HEK293 (cell line): ENCODE measurements at regions not wholly inside any gene's neighbourhood (a gene's known extent, or its start where the extent isn't known, plus 50 kb on each side); places are given as distances from the start of the nearest gene placed in this dataset.

Experiments used
- REST ChIP-seq: fragments of 450-650 bp; formaldehyde crosslinking; IDR thresholded peaks from 2 replicates; pipeline ENCODE4 v1.5.1; 2016; ENCODE audit warnings: missing biosample characterization, missing genetic modification characterization
- ZBTB21 ChIP-seq: fragments of 450-650 bp; formaldehyde crosslinking; IDR thresholded peaks from 2 replicates; pipeline ENCODE4 v1.5.1; 2017; ENCODE audit warnings: missing biosample characterization, missing genetic modification characterization
- ZBTB48 ChIP-seq: fragments of 450-650 bp; formaldehyde crosslinking; IDR thresholded peaks from 2 replicates; pipeline ENCODE4 v1.5.1; 2016; ENCODE audit warnings: missing biosample characterization, missing genetic modification characterization
- ZNF488 ChIP-seq: fragments of 450-650 bp; formaldehyde crosslinking; IDR thresholded peaks from 2 replicates; pipeline ENCODE4 v1.5.1; 2016; ENCODE audit warnings: missing biosample characterization, missing genetic modification characterization
- ZNF610 ChIP-seq: fragments of 450-650 bp; formaldehyde crosslinking; IDR thresholded peaks from 2 replicates; pipeline ENCODE4 v1.5.1; 2016; ENCODE audit warnings: missing biosample characterization, missing genetic modification characterization, borderline replicate concordance
- ZNF76 ChIP-seq: fragments of 450-650 bp; formaldehyde crosslinking; IDR thresholded peaks from 2 replicates; pipeline ENCODE4; 2016; ENCODE audit warnings: low read depth, missing biosample characterization, missing genetic modification characterization, borderline replicate concordance
- ZNF768 ChIP-seq: fragments of 450-650 bp; formaldehyde crosslinking; IDR thresholded peaks from 2 replicates; pipeline ENCODE4 v1.5.1; 2018; ENCODE audit warnings: missing biosample characterization, mild to moderate bottlenecking, missing genetic modification characterization
- ZSCAN23 ChIP-seq: fragments of 450-650 bp; formaldehyde crosslinking; IDR thresholded peaks from 2 replicates; pipeline ENCODE4 v1.5.1; 2016; ENCODE audit warnings: missing biosample characterization, missing genetic modification characterization
- ZXDB ChIP-seq: fragments of 450-650 bp; formaldehyde crosslinking; IDR thresholded peaks from 2 replicates; pipeline ENCODE4 v1.5.1; 2016; ENCODE audit warnings: missing biosample characterization, missing genetic modification characterization
- TF ChIP-seq, protein P1 (sequence below): fragments of 450-650 bp; formaldehyde crosslinking; IDR thresholded peaks from 2 replicates; pipeline ENCODE4 v1.5.1; 2016; ENCODE audit warnings: missing biosample characterization, missing genetic modification characterization

DNA sequence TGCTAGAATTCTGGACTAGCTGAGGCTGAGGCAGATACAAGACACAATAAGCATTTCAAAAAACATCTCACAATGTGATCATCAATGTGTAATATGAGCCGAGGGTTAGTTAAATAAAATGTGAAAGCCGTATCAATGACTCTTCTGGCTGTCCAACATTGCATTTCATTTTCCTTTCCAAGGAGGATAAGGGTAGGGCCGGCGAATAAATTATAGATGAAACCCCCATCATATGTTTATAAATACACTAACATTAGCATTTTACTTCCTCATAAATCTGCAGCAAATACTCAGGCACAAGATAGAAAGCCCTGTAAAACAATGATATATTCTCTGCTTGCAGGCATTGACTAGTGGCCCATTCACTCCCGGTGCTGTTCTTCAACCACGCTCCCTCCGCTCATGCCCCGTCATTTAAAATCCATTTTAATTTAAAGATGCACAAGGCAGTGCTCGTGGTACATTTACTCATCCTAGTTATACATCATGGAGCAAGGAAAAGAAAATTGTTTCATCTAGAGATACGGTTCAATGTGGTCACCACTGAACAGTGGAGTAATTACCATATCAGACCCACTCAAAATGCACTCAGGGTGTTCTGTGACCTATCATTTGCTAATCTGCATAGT, 59.9 kb upstream of the RCN1 start:
- TF ChIP-seq ZBTB21 (no peak), REST (no peak), ZNF488 (tag by site-specific recombination) (no peak), ZBTB48 (tag by site-specific recombination) (no peak), ZXDB (no peak), ZNF768 (no peak), ZNF76 (tag by site-specific recombination) (no peak), ZNF610 (no peak), ZSCAN23 (tag by site-specific recombination) (no peak)
- TF ChIP-seq, protein P1, sequence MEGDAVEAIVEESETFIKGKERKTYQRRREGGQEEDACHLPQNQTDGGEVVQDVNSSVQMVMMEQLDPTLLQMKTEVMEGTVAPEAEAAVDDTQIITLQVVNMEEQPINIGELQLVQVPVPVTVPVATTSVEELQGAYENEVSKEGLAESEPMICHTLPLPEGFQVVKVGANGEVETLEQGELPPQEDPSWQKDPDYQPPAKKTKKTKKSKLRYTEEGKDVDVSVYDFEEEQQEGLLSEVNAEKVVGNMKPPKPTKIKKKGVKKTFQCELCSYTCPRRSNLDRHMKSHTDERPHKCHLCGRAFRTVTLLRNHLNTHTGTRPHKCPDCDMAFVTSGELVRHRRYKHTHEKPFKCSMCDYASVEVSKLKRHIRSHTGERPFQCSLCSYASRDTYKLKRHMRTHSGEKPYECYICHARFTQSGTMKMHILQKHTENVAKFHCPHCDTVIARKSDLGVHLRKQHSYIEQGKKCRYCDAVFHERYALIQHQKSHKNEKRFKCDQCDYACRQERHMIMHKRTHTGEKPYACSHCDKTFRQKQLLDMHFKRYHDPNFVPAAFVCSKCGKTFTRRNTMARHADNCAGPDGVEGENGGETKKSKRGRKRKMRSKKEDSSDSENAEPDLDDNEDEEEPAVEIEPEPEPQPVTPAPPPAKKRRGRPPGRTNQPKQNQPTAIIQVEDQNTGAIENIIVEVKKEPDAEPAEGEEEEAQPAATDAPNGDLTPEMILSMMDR, result no peak
